ENCODE measurements at regions not wholly inside any gene's neighbourhood (a gene's known extent, or its start where the extent isn't known, plus 50 kb on each side); places are given as distances from the start of the nearest gene placed in this dataset.

GRCh38 chr3:59118928-59119327, 69.1 kb upstream of the CFAP20DC start:
- Mint-ChIP-seq H3K4me1 (ENCODE audit: unreplicated experiment) (peaks cover 6% of the 10 kb centered on the region), H3K4me3 (ENCODE audit: unreplicated experiment) (no peak overlapping the region), H3K9me3 (ENCODE audit: unreplicated experiment) (no peaks in the 10 kb centered on the region), H3K36me3 (ENCODE audit: unreplicated experiment) (no peaks in the 10 kb centered on the region), H3K27me3 (ENCODE audit: unreplicated experiment) (no peaks in the 10 kb centered on the region), H3K27ac (ENCODE audit: unreplicated experiment) (no peak overlapping the region)
- TF ChIP-seq, protein P1, sequence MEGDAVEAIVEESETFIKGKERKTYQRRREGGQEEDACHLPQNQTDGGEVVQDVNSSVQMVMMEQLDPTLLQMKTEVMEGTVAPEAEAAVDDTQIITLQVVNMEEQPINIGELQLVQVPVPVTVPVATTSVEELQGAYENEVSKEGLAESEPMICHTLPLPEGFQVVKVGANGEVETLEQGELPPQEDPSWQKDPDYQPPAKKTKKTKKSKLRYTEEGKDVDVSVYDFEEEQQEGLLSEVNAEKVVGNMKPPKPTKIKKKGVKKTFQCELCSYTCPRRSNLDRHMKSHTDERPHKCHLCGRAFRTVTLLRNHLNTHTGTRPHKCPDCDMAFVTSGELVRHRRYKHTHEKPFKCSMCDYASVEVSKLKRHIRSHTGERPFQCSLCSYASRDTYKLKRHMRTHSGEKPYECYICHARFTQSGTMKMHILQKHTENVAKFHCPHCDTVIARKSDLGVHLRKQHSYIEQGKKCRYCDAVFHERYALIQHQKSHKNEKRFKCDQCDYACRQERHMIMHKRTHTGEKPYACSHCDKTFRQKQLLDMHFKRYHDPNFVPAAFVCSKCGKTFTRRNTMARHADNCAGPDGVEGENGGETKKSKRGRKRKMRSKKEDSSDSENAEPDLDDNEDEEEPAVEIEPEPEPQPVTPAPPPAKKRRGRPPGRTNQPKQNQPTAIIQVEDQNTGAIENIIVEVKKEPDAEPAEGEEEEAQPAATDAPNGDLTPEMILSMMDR (IDR thresholded peaks at IDR 0.05): no peak
- DNase-seq (ENCODE audit: extremely low spot score, unreplicated experiment): no peak

DNA sequence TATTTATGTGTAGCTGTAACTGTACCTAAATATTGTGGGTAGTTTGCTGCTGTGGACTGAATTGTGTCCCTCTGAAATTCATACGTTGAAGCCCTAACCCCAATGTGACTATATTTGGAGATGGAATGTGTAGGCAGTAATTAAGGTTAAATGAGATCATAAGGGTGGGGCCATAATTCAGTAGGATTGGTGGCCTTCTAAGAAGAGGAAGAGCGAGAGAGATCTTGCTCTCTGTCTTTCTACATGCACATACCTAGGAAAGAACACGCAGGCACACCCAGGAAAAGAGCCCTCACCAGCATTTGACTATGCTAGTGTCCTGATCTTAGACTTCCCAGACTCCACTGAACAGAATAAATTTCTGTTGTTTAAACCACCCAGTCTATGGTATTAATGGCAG, 67.6 kb upstream of the CFAP20DC start:
- Mint-ChIP-seq H3K4me3 (ENCODE audit: unreplicated experiment) (no peak overlapping the region), H3K4me1 (ENCODE audit: unreplicated experiment) (peaks cover 6% of the 10 kb centered on the region), H3K36me3 (ENCODE audit: unreplicated experiment) (no peaks in the 10 kb centered on the region), H3K27me3 (ENCODE audit: unreplicated experiment) (no peaks in the 10 kb centered on the region), H3K9me3 (ENCODE audit: unreplicated experiment) (no peaks in the 10 kb centered on the region), H3K27ac (ENCODE audit: unreplicated experiment) (no peak overlapping the region)
- DNase-seq (ENCODE audit: extremely low spot score, unreplicated experiment): no peak
- TF ChIP-seq, protein P1 (IDR thresholded peaks at IDR 0.05): no peak

GRCh38 chr3:59116233-59116537, 66.4 kb upstream of the CFAP20DC start:
- DNase-seq (ENCODE audit: extremely low spot score, unreplicated experiment): no peak
- H3K36me3 Mint-ChIP-seq (ENCODE audit: unreplicated experiment): no peaks in the 10 kb centered on the region
- TF ChIP-seq, protein P1 (IDR thresholded peaks at IDR 0.05): no peak
- no peaks in the 10 kb centered on the region for H3K9me3 Mint-ChIP-seq (ENCODE audit: unreplicated experiment)
- H3K4me3 Mint-ChIP-seq (ENCODE audit: unreplicated experiment): no peak overlapping the region
- no peak overlapping the region for H3K27ac Mint-ChIP-seq (ENCODE audit: unreplicated experiment)
- H3K4me1 Mint-ChIP-seq (ENCODE audit: unreplicated experiment): peaks cover 6% of the 10 kb centered on the region
- no peaks in the 10 kb centered on the region for H3K27me3 Mint-ChIP-seq (ENCODE audit: unreplicated experiment)

DNA sequence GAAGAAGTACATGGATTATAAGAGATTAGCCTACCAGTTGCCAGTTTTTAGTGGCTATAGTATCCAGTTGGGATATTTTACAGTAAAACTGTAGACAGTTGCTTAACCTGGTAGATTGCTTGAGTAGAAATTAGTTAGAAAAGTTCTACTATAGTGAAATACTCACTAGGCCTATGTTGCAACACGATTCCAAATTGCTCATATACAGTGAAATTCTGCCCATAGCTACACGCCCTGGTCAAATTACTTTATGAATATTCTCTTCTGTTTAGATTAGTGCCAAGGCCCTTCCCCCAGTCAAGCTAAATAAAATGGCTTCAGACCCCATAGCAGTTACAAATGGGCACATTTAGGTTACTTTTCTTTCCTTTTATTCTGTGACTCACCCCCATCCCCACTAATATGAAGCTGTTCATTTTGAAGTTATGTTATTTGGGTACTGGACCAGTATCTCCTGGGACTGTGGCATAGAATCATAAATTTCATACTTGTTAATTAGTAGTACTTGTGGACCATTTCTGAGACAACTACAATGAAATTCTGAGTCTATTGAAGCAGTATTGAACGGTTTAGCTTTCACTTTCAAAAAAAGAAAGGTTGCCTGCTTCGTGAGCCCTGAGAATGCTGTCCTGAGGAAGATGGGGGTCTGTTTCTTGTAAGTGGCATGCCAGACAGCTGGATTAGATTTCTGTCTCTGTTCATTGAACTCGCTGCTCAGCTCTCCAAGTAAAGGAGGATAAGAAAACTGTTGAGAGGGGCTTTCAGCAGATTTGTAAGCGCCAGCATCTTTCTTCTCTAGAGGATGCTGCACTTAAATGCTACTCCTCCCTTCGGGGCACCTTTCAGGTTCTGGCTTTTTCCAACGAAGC, 65.8 kb upstream of the CFAP20DC start:
- Mint-ChIP-seq H3K36me3 (ENCODE audit: unreplicated experiment) (no peaks in the 10 kb centered on the region), H3K9me3 (ENCODE audit: unreplicated experiment) (no peaks in the 10 kb centered on the region), H3K27ac (ENCODE audit: unreplicated experiment) (peak overlapping the region; percentile 34), H3K4me1 (ENCODE audit: unreplicated experiment) (peaks cover 6% of the 10 kb centered on the region), H3K4me3 (ENCODE audit: unreplicated experiment) (no peak overlapping the region), H3K27me3 (ENCODE audit: unreplicated experiment) (no peaks in the 10 kb centered on the region)
- TF ChIP-seq, protein P1 (IDR thresholded peaks at IDR 0.05): no peak
- no peak for DNase-seq (ENCODE audit: extremely low spot score, unreplicated experiment)

GRCh38 chr3:59107856-59108815, 58.3 kb upstream of the CFAP20DC start:
- no peak for DNase-seq (ENCODE audit: extremely low spot score, unreplicated experiment)
- Mint-ChIP-seq H3K9me3 (ENCODE audit: unreplicated experiment) (no peaks in the 10 kb centered on the region), H3K27ac (ENCODE audit: unreplicated experiment) (no peak overlapping the region), H3K27me3 (ENCODE audit: unreplicated experiment) (no peaks in the 10 kb centered on the region), H3K36me3 (ENCODE audit: unreplicated experiment) (no peaks in the 10 kb centered on the region), H3K4me3 (ENCODE audit: unreplicated experiment) (no peak overlapping the region), H3K4me1 (ENCODE audit: unreplicated experiment) (peaks cover 17% of the 10 kb centered on the region)
- TF ChIP-seq, protein P1 (IDR thresholded peaks at IDR 0.05): no peak

All from osteocyte (in vitro differentiated cells).